Astrocyte of the cerebellum (primary cell): ENCODE measurements at regions not wholly inside any gene's neighbourhood (a gene's known extent, or its start where the extent isn't known, plus 50 kb on each side); places are given as distances from the start of the nearest gene placed in this dataset.

Experiments used
- DNase-seq: peaks from one replicate; pipeline ENCODE4 v3.0.0-alpha.2; 2011; ENCODE audit warnings: low read depth
- H3K4me3 ChIP-seq: 2 replicates; pipeline ENCODE4 v1.5.1; 2011; ENCODE audit warnings: mild to moderate bottlenecking, low read depth, low read length, moderate library complexity
- CTCF ChIP-seq: IDR thresholded peaks from 2 replicates; pipeline ENCODE4 v1.5.1; 2012; ENCODE audit warnings: low read length, low read depth, moderate library complexity, mild to moderate bottlenecking; ENCODE audit errors: missing control alignments
- in situ Hi-C: cut with HindIII; loops from 2 replicates; pipeline ENCODE4 v1.10.0; 2017; ENCODE audit warnings: low sequenced_read_pairs

GRCh38 chr20:21968486-21968885, 263.0 kb downstream of the PAX1 start:
- no peak overlapping the region for H3K4me3 ChIP-seq
- in situ Hi-C loops: no loop called here
- no peak for DNase-seq
- no peak for TF ChIP-seq CTCF

DNA sequence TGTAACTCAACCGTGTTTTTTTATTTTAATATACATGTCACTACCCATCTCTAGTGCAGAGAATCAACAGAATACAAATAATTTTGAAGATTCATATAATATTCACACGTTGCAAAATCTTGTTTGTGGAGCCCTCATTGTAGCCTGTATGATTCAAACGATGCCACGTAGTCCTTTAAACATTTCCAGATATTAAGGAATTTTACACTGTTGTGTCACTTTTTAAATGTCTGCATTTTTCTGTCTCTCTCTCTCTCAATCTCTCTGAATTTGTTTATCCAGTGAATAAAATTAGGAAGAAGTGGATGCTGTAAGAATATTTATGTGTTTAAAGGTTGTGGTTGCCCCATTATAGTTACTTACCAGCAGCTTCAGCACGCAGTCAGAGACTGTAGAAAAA, 262.0 kb downstream of the PAX1 start:
- no peak for DNase-seq
- no peak overlapping the region for H3K4me3 ChIP-seq
- in situ Hi-C loops: no loop called here
- no peak for TF ChIP-seq CTCF

- H3K4me3 ChIP-seq: no peak overlapping the region
- no peak for DNase-seq
- in situ Hi-C loops: no loop called here
- no peak for TF ChIP-seq CTCF
Observed at GRCh38 chr20:21956591-21956990, 251.1 kb downstream of the PAX1 start.

GRCh38 chr20:21947406-21947805, 241.9 kb downstream of the PAX1 start:
- no peak for DNase-seq
- no peak overlapping the region for H3K4me3 ChIP-seq
- TF ChIP-seq CTCF: no peak
- in situ Hi-C loops: no loop called here

DNA sequence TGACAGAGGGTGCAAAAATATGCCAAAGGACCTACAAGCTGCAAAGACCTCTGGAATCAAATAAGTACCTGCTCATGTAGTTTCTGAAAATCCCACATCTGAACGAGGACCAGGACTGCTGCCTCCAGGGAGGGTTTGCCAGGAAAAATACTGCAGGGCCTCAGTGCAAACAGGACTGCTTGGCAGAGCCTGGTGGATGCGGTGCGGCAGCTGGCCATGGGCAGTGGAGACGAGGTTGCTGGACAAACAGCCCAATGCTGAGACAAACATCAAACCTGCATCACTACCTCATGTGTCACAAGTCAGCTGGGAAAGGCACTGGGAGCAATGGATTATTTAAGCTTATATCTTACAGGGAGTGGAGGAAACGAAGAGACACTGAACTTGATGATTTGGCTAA, 238.8 kb downstream of the PAX1 start:
- H3K4me3 ChIP-seq: no peak overlapping the region
- in situ Hi-C loops: no loop called here
- TF ChIP-seq CTCF: no peak
- DNase-seq: no peak

- in situ Hi-C loops: no loop called here
- H3K4me3 ChIP-seq: no peak overlapping the region
- no peak for TF ChIP-seq CTCF
- DNase-seq: peak; percentile 55
Observed at GRCh38 chr20:21941941-21942805, 236.7 kb downstream of the PAX1 start.
